GM19238 (cell line): ENCODE measurements at regions not wholly inside any gene's neighbourhood (a gene's known extent, or its start where the extent isn't known, plus 50 kb on each side); places are given as distances from the start of the nearest gene placed in this dataset.
A peak's percentile ranks its signal among the peaks of the same experiment; 100 is the strongest.

Source experiments
- DNase-seq: peaks from one replicate; pipeline ENCODE4 v3.0.0; 2011; ENCODE audit warnings: low spot score; ENCODE audit not compliant: insufficient read length

GRCh38 chr5:117456866-117457470 lies 882.3 kb upstream of the SEMA6A start:
- no peak for DNase-seq

- DNase-seq: no peak
Measured at GRCh38 chr5:117455236-117456233, 880.9 kb upstream of the SEMA6A start.

GRCh38 chr5:117454716-117455212 lies 880.1 kb upstream of the SEMA6A start:
- peak; percentile 5 for DNase-seq

- DNase-seq: no peak
Measured at GRCh38 chr5:117436846-117437245, 862.2 kb upstream of the SEMA6A start.

GRCh38 chr5:117435203-117435602 lies 860.6 kb upstream of the SEMA6A start:
- DNase-seq: no peak

- no peak for DNase-seq
Measured at GRCh38 chr5:117434254-117434653, 859.6 kb upstream of the SEMA6A start.

GRCh38 chr5:117433818-117434217 lies 859.2 kb upstream of the SEMA6A start:
- DNase-seq: no peak

- no peak for DNase-seq
Measured at GRCh38 chr5:117431091-117431490, 856.5 kb upstream of the SEMA6A start.

- DNase-seq: no peak
Measured at GRCh38 chr5:117425163-117425562, 850.5 kb upstream of the SEMA6A start.

GRCh38 chr5:117424559-117424958 lies 849.9 kb upstream of the SEMA6A start:
- no peak for DNase-seq

GRCh38 chr5:117417501-117417900 lies 842.9 kb upstream of the SEMA6A start:
- no peak for DNase-seq

- DNase-seq: no peak
Measured at GRCh38 chr5:117414926-117415325, 840.3 kb upstream of the SEMA6A start.

GRCh38 chr5:117411701-117412100 lies 837.1 kb upstream of the SEMA6A start:
- DNase-seq: no peak

- no peak for DNase-seq
Measured at GRCh38 chr5:117405197-117405596, 830.6 kb upstream of the SEMA6A start.

- DNase-seq: no peak
Measured at GRCh38 chr5:117394506-117395157, 820.0 kb upstream of the SEMA6A start.

GRCh38 chr5:117393125-117393524 lies 818.5 kb upstream of the SEMA6A start:
- DNase-seq: no peak

- DNase-seq: no peak
Measured at GRCh38 chr5:117380316-117380715, 805.7 kb upstream of the SEMA6A start.

- no peak for DNase-seq
Measured at GRCh38 chr5:117379521-117379920, 804.9 kb upstream of the SEMA6A start.

- DNase-seq: no peak
Measured at GRCh38 chr5:117376748-117377147, 802.1 kb upstream of the SEMA6A start.

- DNase-seq: no peak
Measured at GRCh38 chr5:117359895-117360294, 785.3 kb upstream of the SEMA6A start.

GRCh38 chr5:117357886-117358285 lies 783.3 kb upstream of the SEMA6A start:
- DNase-seq: no peak

- no peak for DNase-seq
Measured at GRCh38 chr5:117347280-117347679, 772.7 kb upstream of the SEMA6A start.
